ENCODE measurements at regions not wholly inside any gene's neighbourhood (a gene's known extent, or its start where the extent isn't known, plus 50 kb on each side); places are given as distances from the start of the nearest gene placed in this dataset.

DNA sequence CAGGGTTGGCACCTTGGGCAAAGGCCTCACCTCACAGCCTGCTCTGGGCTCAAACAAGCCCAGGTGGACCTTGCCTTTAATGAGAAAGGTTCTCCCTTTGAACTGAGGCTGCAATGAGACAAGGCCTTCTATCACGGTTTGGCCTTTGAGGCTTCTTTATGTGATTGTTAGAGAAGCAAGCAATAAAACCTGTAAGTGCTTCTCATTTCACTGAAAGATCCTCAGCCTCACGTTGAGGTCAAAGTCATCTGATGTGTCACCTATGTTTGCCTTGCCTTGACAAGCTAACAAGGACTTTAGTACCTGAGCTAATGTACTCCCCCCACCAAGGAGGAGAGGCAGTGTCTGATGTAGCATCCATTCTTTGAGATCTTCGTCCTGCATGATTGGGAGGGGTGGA is 155.9 kb upstream of the RBM19 start:
- TF ChIP-seq CTCF (conservative IDR thresholded peaks at IDR 0.05 in 1 of 2, IDR thresholded peaks at IDR 0.05 in 1 of 2; ENCODE audit: low read depth in 1 of 2, low read length in 2 of 2): no peak
- no peak for TF ChIP-seq EZH2 (IDR thresholded peaks at IDR 0.05; ENCODE audit: low read length, missing control alignments)
